K562 (cell line): ENCODE measurements at regions not wholly inside any gene's neighbourhood (a gene's known extent, or its start where the extent isn't known, plus 50 kb on each side); places are given as distances from the start of the nearest gene placed in this dataset.

Experiments
- ATAC-seq: fragments of 200-7000 bp; cut with Tn5 transposase; 3 replicates; pipeline ENCODE4 v1.9.1; 2020; ENCODE audit warnings: moderate library complexity
- BruUV-seq: library from RNA; stranded (reverse); fragments of 400-500 nt; replicated peaks from 2 replicates; lab custom pipeline; 2021; lab: Mats Ljungman, UMichigan
- CTCF ChIA-PET: fragments of 300-600 bp; formaldehyde crosslinking; extraction: SDS; loops from one replicate; lab custom pipeline; 2021; ENCODE audit warnings: low intra/inter-chr PET ratio; lab: Yijun Ruan, JAX
- POLR2A ChIA-PET: fragments of 300-600, 350-650 bp; sonication (Branson Sonifier 250); formaldehyde crosslinking; extraction: SDS; loops from one replicate; lab custom pipeline; 2021; ENCODE audit warnings: antibody characterized with exemption, inconsistent platforms; lab: Yijun Ruan, JAX
- DNase-seq, 4 experiments: peaks; one replicate each; pipeline versions ENCODE4 v3.0.0 to v3.0.0-alpha.2; 2011 to 2018; ENCODE audit warnings: low spot score in 3 of 4, mixed read lengths in 3 of 4; ENCODE audit errors: extremely low read depth in 1 of 4
- FAIRE-seq: peaks from 2 replicates; lab custom pipeline; 2011; peaks lifted over from hg19 to GRCh38; lab: Jason Lieb, UNC
- H2AFZ ChIP-seq: 2 replicates; pipeline ENCODE4 v1.6.0; 2011; ENCODE audit warnings: low read depth, low read length, control low read depth, inconsistent platforms
- H3K27ac ChIP-seq: fragments of 200-600 bp; 3 replicates; pipeline ENCODE4 v1.8.0; 2011; ENCODE audit warnings: low read depth, mild to moderate bottlenecking, control low read depth, inconsistent platforms, low read length, moderate library complexity, mixed read lengths; ENCODE audit errors: extremely low read depth
- H3K27me3 ChIP-seq, 2 experiments: fragments of 300-600 bp in 1 of 2; 2 replicates in 1 of 2; 3 replicates in 1 of 2; pipeline versions ENCODE4 v1.6.0 to v1.8.0; 2011; ENCODE audit warnings: inconsistent platforms in 2 of 2, low read length in 2 of 2, mild to moderate bottlenecking in 1 of 2, mixed read lengths in 1 of 2, moderate library complexity in 1 of 2; ENCODE audit not compliant: control insufficient read depth in 2 of 2, insufficient read depth in 2 of 2
- H3K36me3 ChIP-seq: fragments of 300-600 bp; 3 replicates; pipeline ENCODE4 v1.8.0; 2011; ENCODE audit warnings: mild to moderate bottlenecking, low read length, inconsistent platforms; ENCODE audit not compliant: control insufficient read depth, insufficient read depth
- H3K4me1 ChIP-seq, 2 experiments: fragments of 200-600 bp in 1 of 2; replicated peaks in 1 of 2; 2 replicates in 1 of 2; 3 replicates in 1 of 2; pipeline versions ENCODE4 v1.5.1 to v1.8.0; 2011; ENCODE audit warnings: inconsistent platforms in 2 of 2, low read length in 2 of 2, mild to moderate bottlenecking in 1 of 2, mixed read lengths in 1 of 2, moderate library complexity in 1 of 2; ENCODE audit not compliant: control insufficient read depth in 2 of 2, insufficient read depth in 2 of 2
- H3K4me2 ChIP-seq: 2 replicates; pipeline ENCODE4 v1.6.1; 2011; ENCODE audit warnings: low read length, control low read depth, inconsistent platforms, mixed read lengths; ENCODE audit not compliant: insufficient read depth
- H3K4me3 ChIP-seq: fragments of 200-600 bp; sonication (generic), shearing (Covaris generic); 2 replicates; pipeline ENCODE4 v1.5.1; 2016; ENCODE audit warnings: control low read depth, inconsistent platforms
- H3K79me2 ChIP-seq: fragments of 200-600 bp; 3 replicates; pipeline ENCODE4 v1.8.0; 2011; ENCODE audit warnings: low read length, inconsistent platforms; ENCODE audit not compliant: control insufficient read depth, insufficient read depth
- H3K9ac ChIP-seq, 2 experiments: 2 replicates each; pipeline versions ENCODE4 v1.6.0 to v1.6.1; 2011; ENCODE audit warnings: low read depth in 2 of 2, low read length in 2 of 2, control low read depth in 1 of 2, inconsistent platforms in 1 of 2, mild to moderate bottlenecking in 1 of 2, mixed read lengths in 1 of 2; ENCODE audit not compliant: insufficient read depth in 1 of 2
- H3K9me1 ChIP-seq: one replicate; pipeline ENCODE4 v1.6.0; 2011; ENCODE audit warnings: inconsistent platforms, mild to moderate bottlenecking, low read length, moderate library complexity; ENCODE audit not compliant: control insufficient read depth, insufficient read depth
- H3K9me3 ChIP-seq: replicated peaks from 2 replicates; pipeline ENCODE4 v1.5.1; 2011; ENCODE audit warnings: low read depth, low read length, inconsistent platforms; ENCODE audit not compliant: control insufficient read depth, insufficient read depth
- H4K20me1 ChIP-seq: replicated peaks from 2 replicates; pipeline ENCODE4 v1.6.1; 2011; ENCODE audit warnings: low read length, inconsistent platforms, mixed read lengths; ENCODE audit not compliant: control insufficient read depth, insufficient read depth
- CBX3 ChIP-seq, 2 experiments: IDR thresholded peaks; 1 replicate in 1 of 2; 2 replicates in 1 of 2; pipeline ENCODE4 v1.6.1; 2012; ENCODE audit warnings: inconsistent platforms in 2 of 2, low read length in 2 of 2, borderline replicate concordance in 1 of 2, control low read depth in 1 of 2
- NFYB ChIP-seq: IDR thresholded peaks from 2 replicates; pipeline ENCODE4 v1.6.1; 2011; ENCODE audit warnings: mild to moderate bottlenecking, moderate library complexity; ENCODE audit not compliant: insufficient read length; ENCODE audit errors: extremely low read depth
- SAFB2 ChIP-seq: fragments of 200-400 bp; formaldehyde crosslinking; IDR thresholded peaks from 2 replicates; pipeline ENCODE4 v1.6.1; 2018; ENCODE audit warnings: borderline replicate concordance, low read length, low read depth, moderate library complexity; ENCODE audit not compliant: severe bottlenecking
- TAF15 ChIP-seq: fragments of 200-400 bp; formaldehyde crosslinking; IDR thresholded peaks from 2 replicates; pipeline ENCODE4 v1.6.1; 2017; ENCODE audit warnings: mild to moderate bottlenecking, low read depth, low read length, moderate library complexity
- WGBS: fragments of 100-300 bp; shearing (Covaris generic); methylation state at CpG from one replicate; pipeline ENCODE4 v1.1.6; 2016; ENCODE audit warnings: low coverage, mixed read lengths; ENCODE audit not compliant: insufficient coverage; ENCODE audit errors: missing lambda C conversion rate; 5-methylcytosine and 5-hydroxymethylcytosine counted together
- in situ Hi-C: fragments of 300-500 bp; cut with MboI; formaldehyde crosslinking; loops from 4 replicates; pipeline ENCODE4 v1.15.0; 2018; ENCODE audit warnings: inconsistent platforms, mixed read lengths
- intact Hi-C: fragments of 100-400 bp; cut with micrococcal nuclease; formaldehyde crosslinking; loops from 2 replicates; pipeline ENCODE4 v1.14.2; 2022
- TF ChIP-seq, protein P1 (sequence below): fragments of 450-650 bp; IDR thresholded peaks from 2 replicates; pipeline ENCODE4 v1.6.1; 2017; ENCODE audit warnings: antibody characterized with exemption, mild to moderate bottlenecking

DNA sequence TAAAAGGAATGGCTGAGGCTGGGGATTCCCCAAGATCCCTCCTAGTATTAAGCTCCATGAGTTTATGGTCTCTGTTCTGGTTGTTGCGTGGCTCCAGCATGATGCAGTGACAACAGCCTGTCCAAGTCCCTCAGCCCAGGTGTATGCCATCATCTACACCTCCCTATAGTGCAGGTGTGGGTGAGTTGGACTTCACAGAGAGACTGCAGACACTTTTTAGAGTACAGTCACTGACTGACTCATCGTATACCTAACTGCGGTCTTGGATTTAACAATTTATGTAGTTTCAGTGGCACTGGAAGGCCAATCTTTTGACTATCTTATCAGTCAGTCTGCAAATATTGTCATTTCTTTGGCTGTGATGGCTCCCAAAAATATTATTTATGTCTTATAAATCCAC, 415.0 kb downstream of the TMX3 start:
- no TSS peak for BruUV-seq
- no peak for ATAC-seq
- in situ Hi-C loops (no loop called here), intact Hi-C loops (no loop called here)
- H3K79me2 ChIP-seq, result no peaks in the 10 kb centered on the region
- no peaks in the 10 kb centered on the region for H4K20me1 ChIP-seq
- H3K4me1 ChIP-seq, result no peaks in the 10 kb centered on the region
- 0% methylated on average over 3 of the region's 3 CpGs for WGBS
- no peaks in the 10 kb centered on the region for H3K9me3 ChIP-seq
- H3K4me3 ChIP-seq, result no peak overlapping the region
- ChIA-PET POLR2A (no interaction called here), CTCF (no interaction called here)
- H2AFZ ChIP-seq, result no peak overlapping the region
- no peak overlapping the region for H3K27ac ChIP-seq
- no peaks in the 10 kb centered on the region for H3K27me3 ChIP-seq
- no peak for FAIRE-seq
- DNase-seq, result no peak
- no peak for TF ChIP-seq SAFB2
- no peak for TF ChIP-seq CBX3 (IDR thresholded peaks at IDR 0.05; ENCODE audit: borderline replicate concordance in 1 of 2, low read length in 2 of 2)
- no peak for TF ChIP-seq NFYB
- TF ChIP-seq, protein P1, sequence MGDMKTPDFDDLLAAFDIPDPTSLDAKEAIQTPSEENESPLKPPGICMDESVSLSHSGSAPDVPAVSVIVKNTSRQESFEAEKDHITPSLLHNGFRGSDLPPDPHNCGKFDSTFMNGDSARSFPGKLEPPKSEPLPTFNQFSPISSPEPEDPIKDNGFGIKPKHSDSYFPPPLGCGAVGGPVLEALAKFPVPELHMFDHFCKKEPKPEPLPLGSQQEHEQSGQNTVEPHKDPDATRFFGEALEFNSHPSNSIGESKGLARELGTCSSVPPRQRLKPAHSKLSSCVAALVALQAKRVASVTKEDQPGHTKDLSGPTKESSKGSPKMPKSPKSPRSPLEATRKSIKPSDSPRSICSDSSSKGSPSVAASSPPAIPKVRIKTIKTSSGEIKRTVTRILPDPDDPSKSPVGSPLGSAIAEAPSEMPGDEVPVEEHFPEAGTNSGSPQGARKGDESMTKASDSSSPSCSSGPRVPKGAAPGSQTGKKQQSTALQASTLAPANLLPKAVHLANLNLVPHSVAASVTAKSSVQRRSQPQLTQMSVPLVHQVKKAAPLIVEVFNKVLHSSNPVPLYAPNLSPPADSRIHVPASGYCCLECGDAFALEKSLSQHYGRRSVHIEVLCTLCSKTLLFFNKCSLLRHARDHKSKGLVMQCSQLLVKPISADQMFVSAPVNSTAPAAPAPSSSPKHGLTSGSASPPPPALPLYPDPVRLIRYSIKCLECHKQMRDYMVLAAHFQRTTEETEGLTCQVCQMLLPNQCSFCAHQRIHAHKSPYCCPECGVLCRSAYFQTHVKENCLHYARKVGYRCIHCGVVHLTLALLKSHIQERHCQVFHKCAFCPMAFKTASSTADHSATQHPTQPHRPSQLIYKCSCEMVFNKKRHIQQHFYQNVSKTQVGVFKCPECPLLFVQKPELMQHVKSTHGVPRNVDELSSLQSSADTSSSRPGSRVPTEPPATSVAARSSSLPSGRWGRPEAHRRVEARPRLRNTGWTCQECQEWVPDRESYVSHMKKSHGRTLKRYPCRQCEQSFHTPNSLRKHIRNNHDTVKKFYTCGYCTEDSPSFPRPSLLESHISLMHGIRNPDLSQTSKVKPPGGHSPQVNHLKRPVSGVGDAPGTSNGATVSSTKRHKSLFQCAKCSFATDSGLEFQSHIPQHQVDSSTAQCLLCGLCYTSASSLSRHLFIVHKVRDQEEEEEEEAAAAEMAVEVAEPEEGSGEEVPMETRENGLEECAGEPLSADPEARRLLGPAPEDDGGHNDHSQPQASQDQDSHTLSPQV, result no peak
- TF ChIP-seq TAF15, result no peak
- no peak overlapping the region for H3K9ac ChIP-seq
- no peaks in the 10 kb centered on the region for H3K9me1 ChIP-seq
- H3K4me2 ChIP-seq, result no peak overlapping the region
- no peaks in the 10 kb centered on the region for H3K36me3 ChIP-seq
